ENCODE measurements at regions not wholly inside any gene's neighbourhood (a gene's known extent, or its start where the extent isn't known, plus 50 kb on each side); places are given as distances from the start of the nearest gene placed in this dataset.

GRCh38 chr5:54889826-54890225 is 95.6 kb downstream of the ESM1 start:
- DNase-seq: no peak
- Histone ChIP-seq H3K9me3 (no peaks in the 10 kb centered on the region), H3K4me3 (no peak overlapping the region), H3K4me1 (no peaks in the 10 kb centered on the region), H3K27ac (no peak overlapping the region), H3K27me3 (no peaks in the 10 kb centered on the region), H3K36me3 (no peaks in the 10 kb centered on the region)
- WGBS, 2 donors: 42 to 60% methylated on average over 1 of the region's 1 CpG
- TF ChIP-seq POLR2AphosphoS5 (IDR thresholded peaks at IDR 0.05) (no peak), EP300 (IDR thresholded peaks at IDR 0.05) (no peak), CTCF (IDR thresholded peaks at IDR 0.05) (no peak), POLR2A (IDR thresholded peaks at IDR 0.05) (no peak)
- intact Hi-C loops (cut with DNase I): no loop called here

GRCh38 chr5:54887663-54888062 is 97.7 kb downstream of the ESM1 start:
- TF ChIP-seq EP300 (IDR thresholded peaks at IDR 0.05): no peak
- no peak for TF ChIP-seq POLR2A (IDR thresholded peaks at IDR 0.05)
- TF ChIP-seq POLR2AphosphoS5 (IDR thresholded peaks at IDR 0.05): no peak
- TF ChIP-seq CTCF (IDR thresholded peaks at IDR 0.05): no peak
- 84 to 89% methylated on average over 1 of the region's 1 CpG for WGBS, 2 donors
- H3K27me3 ChIP-seq: no peaks in the 10 kb centered on the region
- H3K9me3 ChIP-seq: no peaks in the 10 kb centered on the region
- intact Hi-C loops (cut with DNase I): no loop called here
- H3K4me3 ChIP-seq: no peak overlapping the region
- no peak for DNase-seq
- H3K27ac ChIP-seq: no peak overlapping the region
- peaks cover 0 to 13% (median 9%) of the 10 kb centered on the region in 4 donors for H3K4me1 ChIP-seq
- H3K36me3 ChIP-seq: no peaks in the 10 kb centered on the region

- 85 to 87% methylated on average over 1 of the region's 1 CpG for WGBS, 2 donors
- intact Hi-C loops (cut with DNase I): no loop called here
Observed at GRCh38 chr5:54886866-54887265, 98.5 kb downstream of the ESM1 start.

GRCh38 chr5:54885636-54886035 is 99.8 kb downstream of the ESM1 start:
- H3K36me3 ChIP-seq: no peaks in the 10 kb centered on the region
- no peaks in the 10 kb centered on the region for H3K9me3 ChIP-seq
- intact Hi-C loops (cut with DNase I): no loop called here
- WGBS, 2 donors: 93 to 96% methylated on average over 3 of the region's 3 CpGs
- peaks cover 0 to 13% (median 9%) of the 10 kb centered on the region in 4 donors for H3K4me1 ChIP-seq
- H3K27ac ChIP-seq: no peak overlapping the region
- no peak for DNase-seq
- TF ChIP-seq POLR2AphosphoS5 (IDR thresholded peaks at IDR 0.05) (no peak), POLR2A (IDR thresholded peaks at IDR 0.05) (no peak), EP300 (IDR thresholded peaks at IDR 0.05) (no peak), CTCF (IDR thresholded peaks at IDR 0.05) (no peak)
- no peak overlapping the region for H3K4me3 ChIP-seq
- H3K27me3 ChIP-seq: no peaks in the 10 kb centered on the region

More at GRCh38 chr5:54886866-54887265, 98.5 kb downstream of the ESM1 start:
- no peak overlapping the region for H3K4me3 ChIP-seq
- no peak overlapping the region for H3K27ac ChIP-seq
- no peak for DNase-seq
- H3K4me1 ChIP-seq: peaks cover 0 to 13% (median 9%) of the 10 kb centered on the region in 4 donors
- TF ChIP-seq POLR2A (IDR thresholded peaks at IDR 0.05) (no peak), CTCF (IDR thresholded peaks at IDR 0.05) (no peak), POLR2AphosphoS5 (IDR thresholded peaks at IDR 0.05) (no peak), EP300 (IDR thresholded peaks at IDR 0.05) (no peak)
- no peaks in the 10 kb centered on the region for H3K27me3 ChIP-seq
- no peaks in the 10 kb centered on the region for H3K9me3 ChIP-seq
- H3K36me3 ChIP-seq: no peaks in the 10 kb centered on the region

GRCh38 chr5:54884195-54884536 is 101.2 kb downstream of the ESM1 start:
- TF ChIP-seq CTCF (IDR thresholded peaks at IDR 0.05) (no peak), POLR2AphosphoS5 (IDR thresholded peaks at IDR 0.05) (no peak), POLR2A (IDR thresholded peaks at IDR 0.05) (no peak), EP300 (IDR thresholded peaks at IDR 0.05) (no peak)
- DNase-seq: no peak
- 26 to 28% methylated on average over 18 of the region's 18 CpGs for WGBS, 2 donors
- Histone ChIP-seq H3K27me3 (no peaks in the 10 kb centered on the region), H3K4me3 (peak overlapping the region in 3 of 4 donors; percentile 56 to 71 (median 69)), H3K4me1 (peaks cover 0 to 13% (median 9%) of the 10 kb centered on the region in 4 donors), H3K36me3 (no peaks in the 10 kb centered on the region), H3K27ac (peak overlapping the region in 2 of 4 donors; percentile 58 to 72), H3K9me3 (no peaks in the 10 kb centered on the region)
- intact Hi-C loops (cut with DNase I): no loop called here
